SW 1271 (cell line): ENCODE measurements at regions not wholly inside any gene's neighbourhood (a gene's known extent, or its start where the extent isn't known, plus 50 kb on each side); places are given as distances from the start of the nearest gene placed in this dataset.

Source experiments
- DNase-seq, 2 experiments: peaks; one replicate each; lab custom pipeline; 2025; lab: John Stamatoyannopoulos, UW

GRCh38 chr5:98606961-98607360 is 166.5 kb upstream of the RGMB start:
- DNase-seq = no peak

- DNase-seq = no peak
Measured at GRCh38 chr5:98608052-98608451, 165.4 kb upstream of the RGMB start.

- no peak for DNase-seq
Measured at GRCh38 chr5:98614341-98614740, 159.1 kb upstream of the RGMB start.

GRCh38 chr5:98621821-98622220 is 151.6 kb upstream of the RGMB start:
- no peak for DNase-seq

- no peak for DNase-seq
Measured at GRCh38 chr5:98624145-98624880, 149.2 kb upstream of the RGMB start.

- DNase-seq = no peak
Measured at GRCh38 chr5:98627121-98627520, 146.3 kb upstream of the RGMB start.

GRCh38 chr5:98630621-98631020 is 142.8 kb upstream of the RGMB start:
- DNase-seq = no peak

GRCh38 chr5:98631311-98632054 is 142.0 kb upstream of the RGMB start:
- DNase-seq = peak; percentile 23 to 38

- no peak for DNase-seq
Measured at GRCh38 chr5:98635656-98636055, 137.8 kb upstream of the RGMB start.

GRCh38 chr5:98637116-98637515 is 136.3 kb upstream of the RGMB start:
- no peak for DNase-seq

GRCh38 chr5:98637557-98637956 is 135.9 kb upstream of the RGMB start:
- no peak for DNase-seq

- no peak for DNase-seq
Measured at GRCh38 chr5:98638111-98638510, 135.4 kb upstream of the RGMB start.

- no peak for DNase-seq
Measured at GRCh38 chr5:98638701-98639100, 134.8 kb upstream of the RGMB start.

- DNase-seq = no peak
Measured at GRCh38 chr5:98639274-98639673, 134.2 kb upstream of the RGMB start.

GRCh38 chr5:98641671-98642070 is 131.8 kb upstream of the RGMB start:
- no peak for DNase-seq

GRCh38 chr5:98643569-98643968 is 129.9 kb upstream of the RGMB start:
- DNase-seq = no peak

GRCh38 chr5:98651715-98652114 is 121.7 kb upstream of the RGMB start:
- no peak for DNase-seq

GRCh38 chr5:98656125-98656795 is 117.2 kb upstream of the RGMB start:
- no peak for DNase-seq

GRCh38 chr5:98656796-98657195 is 116.7 kb upstream of the RGMB start:
- DNase-seq = no peak

GRCh38 chr5:98657559-98657958 is 115.9 kb upstream of the RGMB start:
- no peak for DNase-seq

- DNase-seq = no peak
Measured at GRCh38 chr5:98663521-98663920, 109.9 kb upstream of the RGMB start.

GRCh38 chr5:98664736-98665135 is 108.7 kb upstream of the RGMB start:
- DNase-seq = no peak

GRCh38 chr5:98679963-98680362 is 93.5 kb upstream of the RGMB start:
- DNase-seq = no peak
